SK-N-SH (cell line): ENCODE measurements at regions not wholly inside any gene's neighbourhood (a gene's known extent, or its start where the extent isn't known, plus 50 kb on each side); places are given as distances from the start of the nearest gene placed in this dataset.

Source experiments
- CTCF ChIA-PET: fragments of 300-600, 350-600 bp; formaldehyde crosslinking; extraction: SDS; loops from one replicate; lab custom pipeline; 2021; lab: Yijun Ruan, JAX
- POLR2A ChIA-PET: fragments of 350-600 bp; sonication (Branson Sonifier 250); formaldehyde crosslinking; extraction: SDS; loops from one replicate; lab custom pipeline; 2020; ENCODE audit warnings: antibody characterized with exemption, inconsistent platforms; lab: Yijun Ruan, JAX
- DNase-seq: peaks from one replicate; pipeline ENCODE4 v3.0.0; 2012
- H2AFZ ChIP-seq: fragments of 200-600 bp; sonication (generic); 2 replicates; pipeline ENCODE4 v1.8.1; 2016; ENCODE audit warnings: antibody characterized with exemption, mild to moderate bottlenecking, low read depth
- H3F3A ChIP-seq: fragments of 200-600 bp; sonication (generic); replicated peaks from 2 replicates; pipeline ENCODE3; 2016; ENCODE audit warnings: antibody characterized with exemption, mild to moderate bottlenecking; ENCODE audit not compliant: insufficient read depth
- H3K27ac ChIP-seq, 2 experiments: fragments of 200-500 bp in 1 of 2; fragments of 200-600 bp in 1 of 2; sonication (Bioruptor generic) in 1 of 2; sonication (generic), shearing (Covaris generic) in 1 of 2; 2 replicates each; pipeline versions ENCODE4 v1.5.1 to v1.6.1; 2014 to 2016; ENCODE audit warnings: low read depth in 2 of 2, inconsistent platforms in 1 of 2, low read length in 1 of 2, mild to moderate bottlenecking in 1 of 2, mixed read lengths in 1 of 2
- H3K27me3 ChIP-seq: fragments of 200-600 bp; sonication (generic), shearing (Covaris generic); 2 replicates; pipeline ENCODE4 v1.6.1; 2016; ENCODE audit warnings: mixed run types; ENCODE audit not compliant: insufficient read depth
- H3K36me3 ChIP-seq, 2 experiments: fragments of 200-500 bp in 1 of 2; fragments of 200-600 bp in 1 of 2; sonication (Bioruptor generic) in 1 of 2; sonication (generic) in 1 of 2; replicated peaks in 1 of 2; 2 replicates each; pipeline versions ENCODE3 to v1.5.1; 2014 to 2016; ENCODE audit warnings: low read length in 1 of 2, mild to moderate bottlenecking in 1 of 2; ENCODE audit not compliant: insufficient read depth in 2 of 2, control insufficient read depth in 1 of 2
- H3K4me1 ChIP-seq, 2 experiments: fragments of 200-500 bp in 1 of 2; fragments of 200-600 bp in 1 of 2; sonication (Bioruptor generic) in 1 of 2; sonication (generic), shearing (Covaris generic) in 1 of 2; 2 replicates each; pipeline versions ENCODE4 v1.5.1 to v1.6.1; 2014 to 2016; ENCODE audit warnings: low read depth in 1 of 2, low read length in 1 of 2, mixed run types in 1 of 2; ENCODE audit not compliant: insufficient read depth in 2 of 2, control insufficient read depth in 1 of 2
- H3K4me2 ChIP-seq: fragments of 200-600 bp; sonication (generic), shearing (Covaris generic); 2 replicates; pipeline ENCODE4 v1.6.1; 2017; ENCODE audit warnings: mixed run types
- H3K4me3 ChIP-seq, 2 experiments: fragments of 200-500 bp in 1 of 2; fragments of 200-600 bp in 1 of 2; sonication (Bioruptor generic) in 1 of 2; sonication (generic), shearing (Covaris generic) in 1 of 2; 2 replicates each; pipeline versions ENCODE4 v1.5.1 to v1.8.1; 2014 to 2016; ENCODE audit warnings: low read depth in 2 of 2, inconsistent platforms in 1 of 2, low read length in 1 of 2, mild to moderate bottlenecking in 1 of 2, mixed read lengths in 1 of 2, moderate library complexity in 1 of 2
- H3K79me2 ChIP-seq: fragments of 200-600 bp; sonication (generic); 2 replicates; pipeline ENCODE4 v1.8.1; 2017; ENCODE audit warnings: mild to moderate bottlenecking; ENCODE audit not compliant: insufficient read depth
- H3K9ac ChIP-seq: fragments of 200-600 bp; sonication (generic); 2 replicates; pipeline ENCODE4 v1.6.1; 2017; ENCODE audit warnings: mixed run types
- H3K9me2 ChIP-seq: fragments of 200-600 bp; sonication (generic); 2 replicates; pipeline ENCODE4 v1.6.1; 2017; ENCODE audit warnings: mixed run types
- H3K9me3 ChIP-seq: fragments of 200-600 bp; sonication (generic); 2 replicates; pipeline ENCODE4 v1.6.1; 2017; ENCODE audit warnings: mixed run types, mild to moderate bottlenecking, moderate library complexity
- H4K20me1 ChIP-seq: fragments of 200-600 bp; sonication (generic); 2 replicates; pipeline ENCODE4 v1.6.1; 2017; ENCODE audit warnings: mild to moderate bottlenecking, mixed run types; ENCODE audit not compliant: insufficient read depth
- CHD2 ChIP-seq: fragments of 150-350 bp; IDR thresholded peaks from 2 replicates; pipeline ENCODE4 v1.6.1; 2018; ENCODE audit warnings: low read length; ENCODE audit not compliant: partially characterized antibody
- CTCF ChIP-seq: fragments of 200-600 bp; sonication (generic); IDR thresholded peaks from 2 replicates; pipeline ENCODE4 v1.6.1; 2017; ENCODE audit warnings: antibody characterized with exemption, mild to moderate bottlenecking, moderate library complexity
- ELF1 ChIP-seq: IDR thresholded peaks from 2 replicates; pipeline ENCODE4 v1.4.0; 2012
- FOXJ3 ChIP-seq: sonication (generic); formaldehyde crosslinking; IDR thresholded peaks from 2 replicates; pipeline ENCODE4 v1.5.1; 2020; ENCODE audit warnings: mild to moderate bottlenecking, missing genetic modification reagents
- FOXM1 ChIP-seq: IDR thresholded peaks from 2 replicates; pipeline ENCODE4 v1.4.0; 2012; ENCODE audit warnings: low read depth, mild to moderate bottlenecking
- GABPA ChIP-seq: IDR thresholded peaks from 2 replicates; pipeline ENCODE4 v1.4.0; 2012; ENCODE audit warnings: low read depth, mild to moderate bottlenecking
- GATA2 ChIP-seq: sonication (generic); formaldehyde crosslinking; IDR thresholded peaks from 2 replicates; pipeline ENCODE4 v1.5.0; 2020; ENCODE audit warnings: mild to moderate bottlenecking, missing genetic modification reagents
- MXI1 ChIP-seq: IDR thresholded peaks from 2 replicates; pipeline ENCODE4 v1.6.1; 2012; ENCODE audit warnings: mild to moderate bottlenecking, low read depth, low read length, improper control_type of control experiment
- NFIC ChIP-seq: IDR thresholded peaks from 2 replicates; pipeline ENCODE4 v1.4.0; 2012; ENCODE audit warnings: borderline replicate concordance
- RAD21 ChIP-seq: IDR thresholded peaks from 2 replicates; pipeline ENCODE4 v1.6.1; 2012; ENCODE audit warnings: mild to moderate bottlenecking, low read length
- RFX5 ChIP-seq: IDR thresholded peaks from 2 replicates; pipeline ENCODE4 v1.6.1; 2012; ENCODE audit warnings: mild to moderate bottlenecking, improper control_type of control experiment, low read length
- SIN3A ChIP-seq: IDR thresholded peaks from 2 replicates; pipeline ENCODE4 v1.6.1; 2012; ENCODE audit warnings: low read depth, mild to moderate bottlenecking, low read length, moderate library complexity, borderline replicate concordance
- SMC3 ChIP-seq: IDR thresholded peaks from 2 replicates; pipeline ENCODE4 v1.6.1; 2012; ENCODE audit warnings: low read depth, low read length, improper control_type of control experiment
- TAF1 ChIP-seq: IDR thresholded peaks from 2 replicates; pipeline ENCODE4 v1.6.1; 2012; ENCODE audit warnings: low read depth, mild to moderate bottlenecking, low read length, moderate library complexity, borderline replicate concordance
- TCF12 ChIP-seq: IDR thresholded peaks from 2 replicates; pipeline ENCODE4 v1.4.0; 2012
- USF2 ChIP-seq: fragments of 150-350 bp; IDR thresholded peaks from 2 replicates; pipeline ENCODE4 v1.6.1; 2017; ENCODE audit warnings: antibody characterized with exemption, low read length, low read depth, borderline replicate concordance
- YY1 ChIP-seq: IDR thresholded peaks from 2 replicates; pipeline ENCODE4 v1.4.0; 2012; ENCODE audit warnings: low read depth, mild to moderate bottlenecking
- WGBS: methylation state at CpG from one replicate; pipeline ENCODE4 v1.1.6; 2017; ENCODE audit warnings: low lambda C conversion rate; 5-methylcytosine and 5-hydroxymethylcytosine counted together
- TF ChIP-seq, protein P1 (sequence below): IDR thresholded peaks from 2 replicates; pipeline ENCODE4 v1.4.0; 2012; ENCODE audit warnings: low read depth, borderline replicate concordance
- TF ChIP-seq, protein P2 (sequence below): IDR thresholded peaks from 2 replicates; pipeline ENCODE4; 2012

DNA sequence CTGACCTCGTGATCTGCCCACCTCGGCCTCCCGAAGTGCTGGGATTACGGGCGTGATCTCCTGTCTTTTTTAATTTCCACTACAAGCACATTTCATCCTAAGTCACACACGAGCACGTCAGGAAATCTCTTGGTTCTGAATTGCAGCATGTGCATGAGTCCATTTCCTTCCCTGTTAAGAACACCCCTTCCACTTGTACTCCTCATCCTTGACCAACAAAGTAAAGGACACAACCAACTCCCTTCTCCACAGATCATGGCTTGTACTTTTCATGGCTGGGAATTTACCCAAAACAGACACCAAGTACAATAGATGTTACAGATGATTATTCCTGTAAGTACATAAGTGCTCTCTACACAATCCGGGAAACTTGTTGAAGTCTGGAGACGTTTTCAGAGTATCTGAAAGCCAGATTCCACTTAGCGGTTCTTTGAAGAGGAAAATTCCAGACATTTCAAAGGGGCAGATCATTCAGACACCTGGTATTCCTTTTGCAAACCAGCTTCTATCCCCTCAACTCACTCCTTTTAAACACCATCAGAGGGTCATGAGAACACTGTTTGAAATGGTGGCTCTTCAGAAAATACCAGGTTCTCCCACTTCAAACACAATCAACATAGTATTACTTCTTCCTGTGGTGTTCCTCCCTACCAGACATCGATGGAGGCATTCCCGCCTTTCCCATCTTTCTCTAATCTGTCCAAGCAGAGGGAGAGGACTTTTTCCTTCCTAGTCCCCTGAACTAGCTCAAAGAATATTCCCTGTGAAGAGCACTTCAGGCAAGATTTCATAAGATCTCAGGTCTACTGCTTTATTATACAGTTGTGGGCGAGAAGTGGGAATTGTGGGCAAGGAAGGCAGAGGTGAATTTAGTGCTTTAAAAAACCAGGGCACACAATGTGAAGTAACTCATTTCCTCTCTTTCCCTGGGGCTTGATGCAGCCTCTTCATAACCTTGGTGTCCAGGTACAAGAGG lies 80.1 kb upstream of the TSC22D2 start:
- no peak overlapping the region for H2AFZ ChIP-seq

More for the DNA sequence above, 80.1 kb upstream of the TSC22D2 start:
- Histone ChIP-seq H3K27me3 (no peaks in the 10 kb centered on the region), H4K20me1 (no peaks in the 10 kb centered on the region), H3K27ac (no peak overlapping the region), H3K36me3 (no peaks in the 10 kb centered on the region), H3K9me2 (no peaks in the 10 kb centered on the region), H3F3A (no peaks in the 10 kb centered on the region), H3K9me3 (no peaks in the 10 kb centered on the region), H3K79me2 (no peaks in the 10 kb centered on the region), H3K9ac (no peak overlapping the region), H3K4me2 (no peak overlapping the region)
- DNase-seq, result no peak
- WGBS, result 82% methylated on average over 13 of the region's 13 CpGs
- CTCF ChIA-PET, result interaction anchor here (1.1 to 1.4 kb wide), 4 partner anchors 11 to 89 kb away, joined by 3 to 4 read pairs (median 3); no protein-coding TSS in a partner anchor
- POLR2A ChIA-PET, result no interaction called here
- TF ChIP-seq FOXJ3 (no peak), SMC3 (no peak), CTCF (no peak), TAF1 (no peak), GABPA (no peak), ELF1 (no peak), YY1 (no peak), CHD2 (no peak), FOXM1 (no peak), GATA2 (CRISPR knock-in tag) (no peak), USF2 (no peak), RFX5 (no peak), RAD21 (no peak), TCF12 (no peak), MXI1 (no peak), SIN3A (no peak), NFIC (no peak)
- TF ChIP-seq, protein P1, sequence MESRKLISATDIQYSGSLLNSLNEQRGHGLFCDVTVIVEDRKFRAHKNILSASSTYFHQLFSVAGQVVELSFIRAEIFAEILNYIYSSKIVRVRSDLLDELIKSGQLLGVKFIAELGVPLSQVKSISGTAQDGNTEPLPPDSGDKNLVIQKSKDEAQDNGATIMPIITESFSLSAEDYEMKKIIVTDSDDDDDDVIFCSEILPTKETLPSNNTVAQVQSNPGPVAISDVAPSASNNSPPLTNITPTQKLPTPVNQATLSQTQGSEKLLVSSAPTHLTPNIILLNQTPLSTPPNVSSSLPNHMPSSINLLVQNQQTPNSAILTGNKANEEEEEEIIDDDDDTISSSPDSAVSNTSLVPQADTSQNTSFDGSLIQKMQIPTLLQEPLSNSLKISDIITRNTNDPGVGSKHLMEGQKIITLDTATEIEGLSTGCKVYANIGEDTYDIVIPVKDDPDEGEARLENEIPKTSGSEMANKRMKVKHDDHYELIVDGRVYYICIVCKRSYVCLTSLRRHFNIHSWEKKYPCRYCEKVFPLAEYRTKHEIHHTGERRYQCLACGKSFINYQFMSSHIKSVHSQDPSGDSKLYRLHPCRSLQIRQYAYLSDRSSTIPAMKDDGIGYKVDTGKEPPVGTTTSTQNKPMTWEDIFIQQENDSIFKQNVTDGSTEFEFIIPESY, result no peak
- TF ChIP-seq, protein P2, sequence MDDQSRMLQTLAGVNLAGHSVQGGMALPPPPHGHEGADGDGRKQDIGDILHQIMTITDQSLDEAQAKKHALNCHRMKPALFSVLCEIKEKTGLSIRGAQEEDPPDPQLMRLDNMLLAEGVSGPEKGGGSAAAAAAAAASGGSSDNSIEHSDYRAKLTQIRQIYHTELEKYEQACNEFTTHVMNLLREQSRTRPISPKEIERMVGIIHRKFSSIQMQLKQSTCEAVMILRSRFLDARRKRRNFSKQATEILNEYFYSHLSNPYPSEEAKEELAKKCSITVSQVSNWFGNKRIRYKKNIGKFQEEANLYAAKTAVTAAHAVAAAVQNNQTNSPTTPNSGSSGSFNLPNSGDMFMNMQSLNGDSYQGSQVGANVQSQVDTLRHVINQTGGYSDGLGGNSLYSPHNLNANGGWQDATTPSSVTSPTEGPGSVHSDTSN, result no peak
- TF ChIP-seq, all 33 proteins: peak for 0
- H3K4me3 ChIP-seq, result no peak overlapping the region
- no peaks in the 10 kb centered on the region for H3K4me1 ChIP-seq
